ENCODE measurements at regions not wholly inside any gene's neighbourhood (a gene's known extent, or its start where the extent isn't known, plus 50 kb on each side); places are given as distances from the start of the nearest gene placed in this dataset.

- TF ChIP-seq POLR2A (IDR thresholded peaks at IDR 0.05; ENCODE audit: low read length) (no peak), GATA1 (IDR thresholded peaks at IDR 0.05; ENCODE audit: low read depth, low read length) (no peak)
Observed at GRCh38 chr5:2153350-2153749, 270.6 kb upstream of the IRX4 start.
